ENCODE measurements at regions not wholly inside any gene's neighbourhood (a gene's known extent, or its start where the extent isn't known, plus 50 kb on each side); places are given as distances from the start of the nearest gene placed in this dataset.

DNA sequence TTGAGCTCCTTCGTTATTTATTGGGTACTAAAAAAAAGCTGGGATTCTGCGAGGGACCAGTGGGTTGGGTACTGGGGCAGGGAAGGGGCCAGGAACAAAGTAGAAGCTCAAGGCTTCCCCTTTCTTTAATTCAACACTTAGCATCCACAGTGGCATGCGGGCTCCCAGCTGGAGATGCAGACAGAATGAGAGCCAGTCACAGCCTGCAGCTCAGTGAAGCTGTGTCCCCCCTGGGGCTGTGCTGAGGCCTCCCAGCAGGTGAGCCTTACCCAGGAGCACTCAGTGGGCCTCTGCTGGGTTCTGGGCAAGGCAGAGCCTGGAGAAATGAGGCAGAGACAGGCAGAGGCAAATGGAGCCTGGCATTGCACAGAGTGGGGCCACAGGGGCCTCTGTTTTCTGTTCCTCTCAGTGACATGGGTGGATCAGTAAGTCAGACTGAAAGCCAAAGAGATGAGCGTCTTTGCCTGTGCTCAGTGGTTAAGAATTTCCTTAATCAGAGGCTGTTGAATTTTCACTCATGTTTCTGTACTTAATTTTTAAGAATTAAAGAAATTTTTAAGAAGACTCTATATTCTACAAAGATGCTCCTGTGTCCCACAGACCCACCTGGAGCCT, 181.4 kb upstream of the RBPJ start:
- no peak for DNase-seq (ENCODE audit: low read depth)

DNA sequence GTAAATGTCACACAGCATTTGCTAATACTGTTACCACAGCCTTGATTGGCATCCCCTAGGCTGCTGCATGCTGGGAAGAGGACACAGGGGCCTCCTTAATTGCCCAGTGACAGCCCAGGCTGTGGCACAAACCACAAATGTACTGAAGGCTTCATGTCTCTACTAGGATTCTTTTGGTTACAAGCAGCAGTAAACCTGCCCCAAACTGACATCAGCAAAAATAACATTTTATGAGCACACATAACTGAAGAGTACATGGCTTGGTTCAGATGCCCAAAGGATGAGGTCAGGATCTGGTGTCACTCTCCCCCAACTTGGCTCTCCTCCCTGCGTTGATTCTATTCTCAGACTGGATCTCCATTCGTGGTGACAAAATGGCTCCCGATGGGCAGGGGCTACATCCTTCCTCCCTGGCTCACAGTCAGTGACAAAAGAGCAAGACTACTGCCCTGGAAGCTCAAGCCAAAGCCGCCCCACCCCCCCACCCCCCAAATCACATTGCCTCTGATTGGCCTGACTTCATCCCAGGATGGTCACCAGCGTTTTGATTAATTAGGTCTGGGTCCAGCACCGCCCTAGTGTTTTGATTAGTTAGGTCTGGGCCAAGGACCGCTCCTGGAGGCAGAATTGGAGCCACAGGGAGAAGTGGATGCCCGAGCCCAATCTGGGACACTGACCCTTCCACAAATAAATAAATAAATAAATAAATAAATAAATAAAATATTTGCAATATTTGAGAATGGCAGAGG, 180.5 kb upstream of the RBPJ start:
- peak; percentile 34 for DNase-seq (ENCODE audit: low read depth)

DNA sequence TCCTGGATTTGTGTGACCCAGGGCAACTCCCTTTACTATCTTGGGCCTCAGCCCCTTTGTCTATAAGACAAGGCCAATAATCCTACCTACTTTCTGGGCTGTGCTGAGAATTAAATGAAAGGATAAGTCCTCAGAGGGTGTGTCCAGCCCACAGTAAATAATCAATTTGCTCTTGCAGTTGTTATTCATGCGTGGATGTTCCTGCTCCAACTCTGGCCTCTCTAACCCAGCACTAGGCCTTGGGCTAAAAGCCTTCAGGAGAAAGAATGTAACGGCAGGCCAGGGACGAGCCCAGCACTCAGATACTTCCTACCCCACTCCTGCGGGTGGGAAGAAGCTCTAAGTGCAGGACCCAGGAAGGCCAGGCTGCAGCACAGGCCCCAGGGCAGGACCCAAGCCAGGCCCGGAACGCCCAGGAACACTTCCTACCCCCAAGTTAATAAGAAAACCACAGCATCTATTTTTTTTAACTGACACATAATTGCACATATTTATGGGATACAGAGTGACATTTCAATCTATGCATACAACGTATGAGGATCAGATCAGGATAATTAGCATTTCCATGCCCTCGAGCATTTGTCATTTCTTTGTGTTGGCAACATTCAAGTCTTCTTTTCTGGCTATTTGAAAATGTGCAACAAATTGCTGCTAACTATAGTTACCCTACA, 179.6 kb upstream of the RBPJ start:
- no peak for DNase-seq (ENCODE audit: low read depth)

DNA sequence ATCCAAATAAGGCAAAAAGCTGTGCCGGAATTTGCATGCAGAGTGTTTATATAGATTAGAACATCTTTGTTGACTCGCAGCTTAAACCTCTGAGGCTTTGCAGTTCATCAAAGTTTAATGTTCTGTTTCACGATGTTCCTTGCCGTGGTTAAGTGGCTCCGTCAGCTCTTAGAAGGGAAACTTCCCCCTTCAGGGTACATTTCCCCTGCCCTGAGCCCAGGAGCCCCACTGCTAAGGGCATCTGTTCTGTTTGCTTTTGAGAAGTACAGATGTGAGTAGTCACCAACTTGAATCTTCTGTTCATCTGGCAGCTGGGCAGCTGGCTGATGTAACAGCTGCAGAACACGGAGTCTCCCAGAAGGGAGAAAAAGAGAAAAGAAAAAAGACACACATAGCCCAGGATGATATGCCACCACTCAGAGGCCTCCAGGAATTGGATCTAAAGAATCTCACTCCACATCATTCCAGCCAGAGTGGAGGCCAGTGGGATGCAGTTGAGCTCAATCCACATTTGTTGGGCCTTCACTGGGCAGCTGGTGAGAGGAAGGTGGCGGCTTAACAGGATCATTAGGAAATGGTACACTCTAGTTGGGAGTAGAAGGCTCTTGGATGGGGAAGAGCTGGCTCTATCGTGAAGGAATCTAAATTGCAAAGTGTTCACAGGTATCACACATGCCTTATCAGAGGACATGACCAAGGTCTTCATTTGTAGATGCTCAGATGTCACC, 178.7 kb upstream of the RBPJ start:
- peak; percentile 20 for DNase-seq (ENCODE audit: low read depth)

DNA sequence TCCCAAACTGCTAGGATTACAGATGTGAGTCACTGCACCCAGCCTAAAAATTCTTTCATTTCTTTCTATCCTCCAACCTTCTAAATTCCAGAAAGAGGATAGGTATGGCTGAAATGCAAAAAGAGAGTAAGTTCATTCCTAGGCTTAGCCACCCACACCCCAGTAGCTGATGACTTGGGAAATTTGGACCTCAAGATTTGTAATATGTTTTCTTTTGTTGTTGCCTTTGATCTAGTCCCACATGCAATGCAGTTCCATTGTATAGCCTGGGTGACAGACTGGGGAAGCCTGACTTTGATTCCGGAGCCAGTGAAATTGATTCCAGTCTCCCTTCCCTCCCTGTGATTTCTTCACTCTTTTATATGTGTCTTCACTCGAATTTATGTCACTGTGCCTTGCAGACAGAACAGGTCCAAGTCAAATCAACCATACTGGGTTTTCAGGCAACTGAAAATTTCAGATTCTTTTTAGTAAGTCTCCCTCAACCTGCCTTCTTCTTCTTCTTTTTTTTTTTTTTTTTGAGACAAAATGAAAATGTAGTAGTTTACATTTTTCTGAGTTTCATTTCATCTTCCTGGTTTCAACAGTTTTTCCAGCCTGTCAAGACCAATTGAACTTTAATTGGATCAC, 176.2 kb upstream of the RBPJ start:
- peak; percentile 42 for DNase-seq (ENCODE audit: low read depth)

DNA sequence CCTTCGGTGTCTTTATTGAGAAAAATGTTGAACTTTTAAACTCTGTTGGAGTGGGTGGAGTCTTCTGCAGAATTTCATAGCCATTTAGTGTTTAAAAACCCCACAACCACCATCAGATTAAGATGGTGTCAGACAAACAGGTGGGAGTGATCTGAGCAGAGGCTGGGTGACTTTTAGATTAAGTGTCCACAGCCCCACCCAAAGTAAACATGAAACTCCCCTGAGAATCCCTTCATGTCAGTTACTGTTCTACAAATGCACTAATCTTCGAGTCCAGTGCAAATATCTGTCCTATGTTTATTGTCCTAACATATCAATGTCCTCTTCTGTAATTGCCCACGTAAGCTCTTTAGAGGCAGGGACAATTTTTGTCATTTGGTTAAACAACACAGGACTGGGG, 175.6 kb upstream of the RBPJ start:
- DNase-seq (ENCODE audit: low read depth): no peak

DNA sequence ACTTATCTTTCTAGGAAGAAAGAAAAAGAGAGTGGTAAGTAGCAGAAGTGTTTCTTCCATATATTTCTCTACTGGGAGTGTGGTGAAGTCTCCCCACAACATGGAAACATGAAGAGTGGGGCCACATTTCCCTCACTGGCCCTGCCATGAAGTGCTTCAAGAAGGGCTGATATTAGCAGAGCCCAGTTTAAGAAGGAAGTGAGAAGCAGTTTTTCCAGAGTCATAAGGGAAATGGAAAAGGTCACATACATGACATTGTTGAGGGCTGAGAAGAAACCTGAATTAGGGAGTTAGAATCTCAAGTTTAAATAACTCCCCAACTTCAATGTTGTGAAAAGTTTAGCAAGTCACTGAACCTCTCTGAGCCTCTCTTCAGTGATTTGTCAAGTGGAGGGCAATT, 171.9 kb upstream of the RBPJ start:
- no peak for DNase-seq (ENCODE audit: low read depth)

DNA sequence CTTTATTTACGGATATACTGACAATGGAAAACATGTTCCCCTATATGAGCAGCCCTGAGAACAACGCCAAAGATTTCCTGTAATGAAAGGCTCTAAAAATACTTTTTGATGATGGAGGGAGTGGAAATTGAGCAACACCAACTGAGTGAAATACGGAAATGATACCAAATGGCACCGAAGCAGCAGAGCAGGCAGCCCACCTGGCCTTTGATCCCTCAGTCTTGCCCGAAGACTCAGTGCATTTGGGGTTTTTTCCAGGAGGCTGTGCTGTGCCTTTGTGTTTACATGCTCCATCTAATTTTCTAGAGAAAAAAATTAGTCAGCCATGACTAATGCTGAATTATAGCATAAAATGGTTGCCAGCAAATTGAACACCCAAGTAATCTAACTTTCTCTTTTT, 169.9 kb upstream of the RBPJ start:
- no peak for DNase-seq (ENCODE audit: low read depth)

DNA sequence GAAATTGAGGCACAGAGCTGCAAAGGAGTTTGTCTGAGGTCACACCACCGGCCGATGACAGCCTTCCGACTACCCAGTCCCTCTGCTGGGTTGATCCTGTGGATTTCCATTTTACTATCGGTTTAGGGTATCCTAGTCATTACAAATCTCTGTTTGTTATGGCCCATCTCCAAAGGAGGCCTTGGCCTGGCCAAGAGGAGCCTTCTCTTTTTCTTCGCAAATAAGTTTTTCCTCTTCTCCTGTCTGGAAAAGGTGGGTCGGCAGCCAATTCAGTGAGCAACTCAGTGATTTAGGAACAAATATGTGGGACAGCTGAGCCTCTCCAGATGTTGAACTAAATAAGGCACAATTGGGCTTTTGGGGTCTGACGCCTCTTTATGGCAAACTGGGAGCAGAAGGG, 169.2 kb upstream of the RBPJ start:
- DNase-seq (ENCODE audit: low read depth): no peak

DNA sequence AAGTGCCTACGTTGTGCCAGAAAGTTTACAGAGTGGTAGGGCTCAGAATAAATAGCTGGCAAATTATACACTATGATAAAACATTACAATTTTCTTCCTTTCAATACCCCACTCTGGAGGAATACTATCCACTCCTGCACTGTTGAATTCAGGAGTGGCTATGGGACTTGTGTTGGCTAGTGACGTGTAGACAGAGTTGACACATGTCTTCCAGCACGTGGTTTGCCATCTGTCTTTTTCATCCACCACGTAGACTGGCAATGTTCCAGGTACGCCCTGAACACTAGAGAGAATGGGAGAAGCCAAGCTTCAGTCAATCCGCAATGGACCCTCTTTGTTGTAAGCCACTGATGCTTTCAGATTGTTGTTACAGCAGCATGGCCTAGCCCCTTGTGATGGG, 168.8 kb upstream of the RBPJ start:
- no peak for DNase-seq (ENCODE audit: low read depth)

DNA sequence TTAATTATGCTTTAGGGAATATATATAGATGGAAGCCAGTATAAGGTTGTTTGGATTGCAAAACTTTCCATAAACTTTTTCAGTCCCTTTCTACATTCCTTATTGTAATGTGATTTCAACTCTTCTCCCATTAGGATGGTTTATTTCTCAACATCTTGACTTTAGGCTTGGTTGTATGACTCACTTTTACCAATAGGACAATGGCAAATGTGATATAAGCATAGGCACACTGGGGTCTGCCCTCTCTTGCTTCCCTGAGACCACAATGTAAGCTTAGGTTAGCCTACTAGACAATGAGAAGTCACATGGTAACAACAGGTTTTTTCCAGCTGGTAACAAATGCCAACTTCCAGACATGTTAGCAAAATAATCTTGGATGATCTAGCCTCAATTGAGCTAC, 163.3 kb upstream of the RBPJ start:
- no peak for DNase-seq (ENCODE audit: low read depth)

DNA sequence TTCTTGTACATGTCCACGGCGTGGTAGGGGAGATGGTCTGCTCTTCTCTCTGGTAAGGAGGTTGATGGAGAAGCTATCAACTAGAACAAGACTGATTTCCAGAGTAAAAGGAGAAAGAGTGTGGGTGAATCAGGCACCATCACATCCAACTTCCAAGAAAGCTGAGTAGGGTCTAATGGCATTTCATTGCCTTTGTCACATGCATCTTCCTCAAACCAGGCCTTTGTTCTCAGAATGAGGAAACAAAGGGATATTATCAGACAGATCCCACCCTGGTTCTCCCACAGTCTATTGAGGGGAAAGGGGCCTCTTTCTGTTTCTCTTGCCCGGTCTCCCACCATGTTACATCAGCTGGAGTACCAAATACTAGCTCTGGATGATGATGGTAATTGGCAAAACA, 160.2 kb upstream of the RBPJ start:
- DNase-seq (ENCODE audit: low read depth): no peak

DNA sequence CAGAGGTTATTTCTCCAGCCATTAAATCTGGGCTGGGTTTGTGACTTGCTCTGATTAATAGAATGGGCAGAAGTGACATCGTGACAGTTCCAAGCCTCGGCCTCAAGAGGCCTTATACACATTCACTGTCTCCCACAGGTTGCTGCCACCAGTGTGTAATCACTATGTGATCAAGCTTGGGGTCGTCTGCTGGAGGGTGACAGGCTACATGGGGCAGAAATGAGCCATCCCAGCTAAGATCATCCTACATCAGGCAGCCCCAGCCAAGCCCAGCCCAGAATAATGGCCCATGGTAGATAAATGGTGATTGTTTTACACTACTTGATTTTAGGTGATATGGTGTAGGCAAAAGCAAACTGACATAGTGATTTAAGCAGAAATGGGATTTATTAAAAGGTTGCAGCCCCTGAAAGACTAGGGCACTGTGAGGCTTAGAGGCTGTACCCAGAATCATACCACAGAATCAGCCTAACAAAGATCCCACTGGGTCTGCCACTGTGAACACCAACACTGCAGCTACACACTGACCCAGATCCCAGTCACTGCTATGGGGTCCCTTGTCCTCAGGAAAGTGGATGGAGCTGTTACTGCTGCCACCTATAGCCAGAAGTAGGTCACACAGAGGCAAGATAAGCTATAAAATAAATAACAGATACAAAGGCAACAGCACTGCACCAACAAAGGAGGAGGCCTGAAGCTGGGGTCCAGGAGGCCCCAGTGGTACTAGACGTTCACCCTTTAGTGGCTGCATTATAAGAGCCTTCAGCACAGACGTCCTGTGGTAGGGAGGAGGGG, 159.6 kb upstream of the RBPJ start:
- no peak for DNase-seq (ENCODE audit: low read depth)

DNA sequence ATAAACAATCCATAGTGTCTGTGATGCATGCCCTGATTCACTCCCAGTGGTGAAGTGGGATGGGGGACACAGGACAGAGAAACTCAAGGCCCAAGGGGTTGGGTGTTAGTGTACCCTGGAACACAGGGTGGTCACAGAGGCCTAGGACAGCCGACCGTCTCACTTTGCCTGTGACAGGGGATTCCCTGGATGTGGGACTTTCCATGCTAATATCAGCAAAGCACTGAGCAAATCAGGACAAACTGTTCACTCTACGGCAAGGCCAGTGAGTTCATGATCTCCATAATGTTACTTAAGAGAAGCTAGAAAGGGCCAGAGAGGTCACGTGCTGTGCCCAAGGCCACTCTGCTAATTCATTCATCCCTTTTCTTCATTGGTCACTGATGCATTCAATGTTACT, 158.7 kb upstream of the RBPJ start:
- DNase-seq (ENCODE audit: low read depth): no peak

DNA sequence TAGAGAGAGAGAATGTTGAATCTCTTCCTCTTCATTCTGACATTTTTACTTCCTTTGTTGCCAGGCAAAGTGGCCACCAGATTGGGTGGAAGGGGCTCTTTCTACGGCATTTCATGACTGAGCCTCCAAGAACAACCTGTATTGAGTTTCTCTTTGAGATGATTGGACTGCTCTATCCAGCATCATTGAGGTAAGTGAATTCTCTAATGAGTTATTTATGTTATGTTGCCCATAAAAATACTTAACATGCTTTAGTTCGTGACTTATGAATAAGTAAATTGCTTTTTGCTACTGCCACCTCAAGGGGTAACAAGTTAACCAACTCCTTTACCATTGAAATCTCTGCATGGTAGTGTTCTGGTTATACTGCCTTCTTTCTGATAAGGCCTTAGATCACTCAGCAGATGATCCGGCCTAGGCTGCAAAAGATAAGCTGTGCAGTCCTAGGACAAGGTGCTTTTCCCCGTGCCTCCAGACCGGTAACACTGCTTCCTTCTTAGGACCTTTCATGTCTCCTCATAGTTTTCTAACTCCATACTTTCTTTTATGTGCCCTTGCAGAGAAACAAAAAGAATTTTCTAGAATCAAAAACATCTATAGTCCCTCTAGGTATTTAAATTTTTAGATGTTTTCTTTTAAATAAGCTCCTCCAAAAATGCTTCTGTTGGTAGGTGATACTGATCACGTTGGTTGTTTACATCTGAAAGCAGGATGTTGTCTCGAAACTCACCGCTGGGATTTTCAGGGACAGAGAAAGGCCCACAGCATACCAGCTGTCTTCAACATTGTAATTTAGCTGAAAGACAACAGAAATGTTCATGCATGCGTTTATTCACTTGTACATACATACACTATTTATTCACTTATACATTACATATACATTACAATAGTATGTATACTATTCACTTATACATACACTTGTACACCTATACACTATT, 157.1 kb upstream of the RBPJ start:
- DNase-seq (ENCODE audit: low read depth): no peak

DNA sequence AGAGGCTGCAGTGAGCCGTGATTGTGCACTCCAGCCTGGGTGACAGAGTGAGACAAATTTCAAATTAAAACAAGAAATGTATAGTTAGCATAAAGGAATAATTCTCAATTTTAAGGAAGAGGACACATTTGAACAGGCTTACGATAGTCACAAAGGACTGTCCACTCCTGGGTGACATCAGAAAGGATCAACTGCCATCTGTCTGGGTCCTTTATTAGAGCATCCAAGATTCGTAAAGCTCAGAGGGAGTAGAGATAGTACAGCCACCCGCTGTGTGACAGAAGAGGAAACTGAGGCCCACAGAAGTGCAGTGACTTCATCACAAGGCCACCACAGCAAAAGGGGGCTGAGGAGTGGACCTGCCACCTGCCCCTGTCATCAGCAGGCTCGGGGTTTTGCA, 149.3 kb upstream of the RBPJ start:
- no peak for DNase-seq (ENCODE audit: low read depth)

DNA sequence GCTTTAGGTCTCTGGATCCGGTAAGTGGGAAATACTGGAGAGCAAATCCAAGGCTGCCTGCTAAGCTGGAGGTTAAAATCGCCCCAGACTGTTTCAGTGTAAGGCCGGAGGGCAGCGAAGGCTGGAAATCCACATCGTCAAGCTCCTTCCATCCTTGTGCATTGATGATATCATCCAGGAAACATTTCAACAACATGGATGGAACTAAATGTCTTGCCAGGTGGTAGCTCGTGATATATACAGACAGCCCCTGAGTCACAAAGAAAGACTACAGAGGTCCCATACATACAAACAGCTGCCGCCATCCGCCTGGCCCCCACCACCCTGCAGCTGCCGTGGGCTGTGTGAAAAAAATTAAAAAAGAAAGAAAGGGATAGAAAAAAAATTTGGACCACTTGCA, 148.9 kb upstream of the RBPJ start:
- no peak for DNase-seq (ENCODE audit: low read depth)

DNA sequence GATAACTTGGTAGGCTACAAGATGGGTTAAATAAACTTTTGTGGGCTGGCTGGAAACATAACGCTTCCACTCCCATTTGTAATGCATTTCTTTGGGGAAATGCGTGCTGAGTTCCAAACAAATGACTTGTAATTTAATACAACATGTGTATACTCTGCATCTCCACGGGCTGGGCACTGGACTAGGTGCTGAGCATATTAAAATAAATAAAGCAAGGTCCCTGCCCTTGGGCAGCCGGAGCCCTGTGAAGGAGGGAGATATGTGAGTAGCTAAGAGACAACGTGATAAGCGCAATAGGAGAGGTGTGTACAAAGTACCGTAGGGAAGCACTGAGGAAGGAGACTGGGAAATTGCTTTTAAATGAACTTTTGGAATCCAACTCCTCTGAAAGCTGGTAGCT, 147.2 kb upstream of the RBPJ start:
- no peak for DNase-seq (ENCODE audit: low read depth)

DNA sequence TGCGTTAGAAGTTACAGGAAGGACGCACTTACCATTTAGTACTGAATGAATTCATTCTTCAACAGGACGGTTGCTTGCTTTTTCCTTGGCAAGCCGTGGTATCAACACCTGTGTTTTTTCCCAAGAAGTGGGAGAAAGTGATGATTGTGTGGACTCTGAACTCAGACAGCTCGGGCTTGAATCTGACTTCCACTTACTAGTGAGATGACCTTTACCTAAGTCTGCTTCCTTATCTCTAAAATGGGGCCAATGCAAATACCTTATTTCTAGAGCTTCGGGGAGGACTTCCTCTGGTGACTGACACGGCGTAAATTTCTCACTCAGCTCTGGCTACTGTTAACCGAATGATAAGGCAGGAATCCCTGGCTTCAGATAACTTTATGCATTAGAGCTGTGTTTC, 146.8 kb upstream of the RBPJ start:
- no peak for DNase-seq (ENCODE audit: low read depth)

DNA sequence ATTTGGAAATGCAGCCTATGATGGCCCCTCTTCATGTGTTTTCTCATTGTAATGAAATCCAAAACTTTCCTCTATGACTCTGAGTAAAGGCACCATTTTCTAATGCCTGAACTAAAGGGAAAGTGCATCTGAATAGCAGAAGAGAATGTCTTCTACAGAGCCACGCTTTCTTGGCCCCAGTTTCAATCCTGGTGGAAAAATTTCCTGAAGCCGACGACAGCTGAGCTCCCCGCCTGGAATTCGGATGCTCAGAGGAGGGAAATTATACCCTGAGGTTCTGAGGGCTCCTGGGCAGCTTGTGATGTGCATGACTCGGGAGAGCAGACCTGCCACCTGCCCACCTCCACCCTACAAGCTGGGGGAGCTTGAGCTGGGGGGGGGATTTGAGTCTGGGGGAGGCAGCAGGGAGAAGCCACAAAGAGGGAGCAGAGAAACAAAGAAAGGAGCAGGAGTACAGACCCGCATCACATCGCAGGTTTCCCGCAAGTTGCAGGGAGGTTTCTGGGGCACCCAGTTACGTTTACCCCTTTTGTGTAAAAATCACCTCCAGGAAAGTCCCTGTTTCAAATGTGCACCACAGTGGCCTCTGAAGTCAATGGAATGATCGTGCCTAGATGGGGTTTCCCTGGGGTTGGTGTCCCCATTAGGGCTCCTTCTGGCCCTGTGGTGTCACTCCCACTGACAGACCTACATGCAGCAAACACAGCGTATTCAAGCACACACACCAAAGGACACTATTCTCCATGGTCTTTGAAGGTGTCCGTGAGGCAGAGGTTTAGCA, 145.6 kb upstream of the RBPJ start:
- DNase-seq (ENCODE audit: low read depth): no peak
